NCI-H82 treated with DMSO at 0.1 percent for 48 hours (cell line): ENCODE measurements at regions not wholly inside any gene's neighbourhood (a gene's known extent, or its start where the extent isn't known, plus 50 kb on each side); places are given as distances from the start of the nearest gene placed in this dataset.

Experiments used
- DNase-seq: peaks from one replicate; lab custom pipeline; 2025; ENCODE audit not compliant: unreplicated experiment; lab: John Stamatoyannopoulos, UW

GRCh38 chr3:5791558-5791957 lies 604.1 kb downstream of the EDEM1 start:
- no peak for DNase-seq

GRCh38 chr3:5796541-5796940 lies 609.0 kb downstream of the EDEM1 start:
- DNase-seq, result no peak

GRCh38 chr3:5798809-5799208 lies 611.3 kb downstream of the EDEM1 start:
- DNase-seq, result no peak

GRCh38 chr3:5799398-5799797 lies 611.9 kb downstream of the EDEM1 start:
- no peak for DNase-seq

- DNase-seq, result no peak
Measured at GRCh38 chr3:5800965-5801364, 613.5 kb downstream of the EDEM1 start.

- DNase-seq, result no peak
Measured at GRCh38 chr3:5806192-5806591, 618.7 kb downstream of the EDEM1 start.

- DNase-seq, result no peak
Measured at GRCh38 chr3:5809586-5810246, 622.2 kb downstream of the EDEM1 start.

- DNase-seq, result no peak
Measured at GRCh38 chr3:5811016-5811415, 623.5 kb downstream of the EDEM1 start.

GRCh38 chr3:5813521-5813920 lies 626.0 kb downstream of the EDEM1 start:
- no peak for DNase-seq

- DNase-seq, result no peak
Measured at GRCh38 chr3:5822843-5823242, 635.3 kb downstream of the EDEM1 start.

GRCh38 chr3:5826467-5826866 lies 639.0 kb downstream of the EDEM1 start:
- no peak for DNase-seq

GRCh38 chr3:5828251-5828650 lies 640.7 kb downstream of the EDEM1 start:
- no peak for DNase-seq

- no peak for DNase-seq
Measured at GRCh38 chr3:5840056-5840455, 652.5 kb downstream of the EDEM1 start.

GRCh38 chr3:5841599-5841998 lies 654.1 kb downstream of the EDEM1 start:
- no peak for DNase-seq

- no peak for DNase-seq
Measured at GRCh38 chr3:5846261-5846660, 658.8 kb downstream of the EDEM1 start.

GRCh38 chr3:5861151-5861550 lies 673.6 kb downstream of the EDEM1 start:
- DNase-seq, result no peak

- DNase-seq, result no peak
Measured at GRCh38 chr3:5874931-5875341, 687.4 kb downstream of the EDEM1 start.

GRCh38 chr3:5888851-5889250 lies 701.3 kb downstream of the EDEM1 start:
- DNase-seq, result no peak

GRCh38 chr3:5889374-5889773 lies 701.9 kb downstream of the EDEM1 start:
- no peak for DNase-seq

GRCh38 chr3:5891711-5892110 lies 704.2 kb downstream of the EDEM1 start:
- no peak for DNase-seq

GRCh38 chr3:5898106-5898505 lies 710.6 kb downstream of the EDEM1 start:
- no peak for DNase-seq

- DNase-seq, result no peak
Measured at GRCh38 chr3:5899014-5899761, 711.7 kb downstream of the EDEM1 start.

GRCh38 chr3:5917932-5918331 lies 730.4 kb downstream of the EDEM1 start:
- no peak for DNase-seq
